ENCODE measurements at regions not wholly inside any gene's neighbourhood (a gene's known extent, or its start where the extent isn't known, plus 50 kb on each side); places are given as distances from the start of the nearest gene placed in this dataset.

- no peak for TF ChIP-seq CTCF (conservative IDR thresholded peaks at IDR 0.05)
- TF ChIP-seq ZFX (IDR thresholded peaks at IDR 0.05), result no peak
Observed at GRCh38 chr3:94524102-94524919, 461.4 kb downstream of the NSUN3 start.

Data from C4-2B (cell line).